HL-60 (cell line): ENCODE measurements at regions not wholly inside any gene's neighbourhood (a gene's known extent, or its start where the extent isn't known, plus 50 kb on each side); places are given as distances from the start of the nearest gene placed in this dataset.

Experiments used
- DNase-seq, 2 experiments: peaks; one replicate each; pipeline ENCODE4 v3.0.0-alpha.2; 2010 to 2020; ENCODE audit warnings: low read depth in 1 of 2, low spot score in 1 of 2
- H3K27ac ChIP-seq: fragments of 250-450 bp; sonication (Bioruptor Pico); replicated peaks from 2 replicates; pipeline ENCODE4 v1.5.1; 2020; ENCODE audit warnings: mild to moderate bottlenecking, moderate library complexity
- H3K27me3 ChIP-seq: fragments of 250-450 bp; sonication (Bioruptor Pico); 2 replicates; pipeline ENCODE4 v1.5.1; 2021; ENCODE audit warnings: mild to moderate bottlenecking, moderate library complexity; ENCODE audit not compliant: insufficient read depth, poor library complexity, severe bottlenecking
- H3K4me3 ChIP-seq: replicated peaks from 2 replicates; pipeline ENCODE4 v1.5.1; 2011; ENCODE audit warnings: mild to moderate bottlenecking, control low read depth, low read length; ENCODE audit not compliant: insufficient read depth
- CTCF ChIP-seq: IDR thresholded peaks from one replicate; pipeline ENCODE4 v1.5.1; 2011; ENCODE audit warnings: low read length, control low read depth, inconsistent platforms; ENCODE audit not compliant: insufficient read depth
- GABPA ChIP-seq: IDR thresholded peaks from 2 replicates; pipeline ENCODE4 v1.6.1; 2012; ENCODE audit warnings: low read depth
- POLR2AphosphoS5 ChIP-seq: IDR thresholded peaks from 2 replicates; pipeline ENCODE4 v1.6.1; 2012; ENCODE audit warnings: low read depth
- REST ChIP-seq: IDR thresholded peaks from 2 replicates; pipeline ENCODE4 v1.6.1; 2012; ENCODE audit warnings: low read depth; ENCODE audit not compliant: insufficient replicate concordance
- SPI1 ChIP-seq: IDR thresholded peaks from 2 replicates; pipeline ENCODE4 v1.6.1; 2012; ENCODE audit warnings: low read depth, mild to moderate bottlenecking, borderline replicate concordance

GRCh38 chr22:27312966-27313855 lies 488.3 kb downstream of the MN1 start:
- Histone ChIP-seq H3K4me3 (no peak overlapping the region), H3K27me3 (peaks cover 2% of the 10 kb centered on the region), H3K27ac (no peak overlapping the region)
- TF ChIP-seq REST, result no peak
- no peak for TF ChIP-seq GABPA
- no peak for TF ChIP-seq SPI1
- TF ChIP-seq POLR2AphosphoS5, result no peak
- no peak for TF ChIP-seq CTCF
- DNase-seq, result no peak

GRCh38 chr22:27314276-27314807 lies 487.2 kb downstream of the MN1 start:
- no peak for DNase-seq
- no peak overlapping the region for H3K4me3 ChIP-seq
- no peak for TF ChIP-seq GABPA
- peaks cover 4% of the 10 kb centered on the region for H3K27me3 ChIP-seq
- H3K27ac ChIP-seq, result no peak overlapping the region

GRCh38 chr22:27315833-27316232 lies 485.7 kb downstream of the MN1 start:
- TF ChIP-seq SPI1 (no peak), REST (no peak), POLR2AphosphoS5 (no peak), CTCF (no peak), GABPA (no peak)
- Histone ChIP-seq H3K27me3 (peaks cover 4% of the 10 kb centered on the region), H3K27ac (no peak overlapping the region), H3K4me3 (no peak overlapping the region)
- no peak for DNase-seq

GRCh38 chr22:27317096-27317495 lies 484.5 kb downstream of the MN1 start:
- H3K27me3 ChIP-seq, result peaks cover 4% of the 10 kb centered on the region
- no peak for TF ChIP-seq REST
- no peak for TF ChIP-seq CTCF
- TF ChIP-seq GABPA, result no peak
- TF ChIP-seq SPI1, result no peak
- no peak for TF ChIP-seq POLR2AphosphoS5
- no peak overlapping the region for H3K27ac ChIP-seq
- no peak overlapping the region for H3K4me3 ChIP-seq
- no peak for DNase-seq
